Pancreas (tissue), 10 donors: ENCODE measurements at regions not wholly inside any gene's neighbourhood (a gene's known extent, or its start where the extent isn't known, plus 50 kb on each side); places are given as distances from the start of the nearest gene placed in this dataset.

Experiments used
- ATAC-seq, 4 donors: fragments of 200-7000 bp; cut with Tn5 transposase; one replicate each; pipeline versions ENCODE4 v1.8.0 to v1.9.1; 2020; ENCODE audit warnings: mild to moderate bottlenecking in 4 of 4, moderate library complexity in 4 of 4
- DNase-seq, 6 donors: peaks; one replicate each; pipeline ENCODE4 v3.0.0-alpha.2; 2020
- FAIRE-seq: peaks from 2 replicates; lab custom pipeline; 2012; peaks lifted over from hg19 to GRCh38; lab: Jason Lieb, UNC
- H3K27ac ChIP-seq, 4 donors: fragments of 200-600 bp; sonication (generic); 1 replicate in 3 of 4; 2 replicates in 1 of 4; pipeline versions ENCODE4 v1.5.0 to v1.8.0; 2020
- H3K27me3 ChIP-seq, 4 donors: fragments of 200-600 bp; one replicate each; pipeline ENCODE4 v1.8.0; 2021
- H3K36me3 ChIP-seq, 3 donors: fragments of 200-600 bp; sonication (generic) in 1 of 3; one replicate each; pipeline versions ENCODE4 v1.5.0 to v1.8.0; 2020 to 2021
- H3K4me1 ChIP-seq, 3 donors: fragments of 200-600 bp; one replicate each; pipeline ENCODE4 v1.8.0; 2021
- H3K4me3 ChIP-seq, 4 donors: fragments of 200-600 bp; sonication (generic) in 2 of 4; one replicate each; pipeline versions ENCODE4 v1.5.0 to v1.8.0; 2020 to 2021
- H3K9me3 ChIP-seq, 4 donors: fragments of 200-600 bp; one replicate each; pipeline ENCODE4 v1.8.0; 2021
- CTCF ChIP-seq, 4 donors: fragments of 200-600 bp; sonication (generic) in 3 of 4; IDR thresholded peaks; one replicate each; pipeline versions ENCODE4 v1.5.0 to v1.8.0; 2021; ENCODE audit warnings: antibody characterized with exemption in 4 of 4
- WGBS, 2 donors: extraction: QIAGEN DNeasy Blood & Tissue Kit; methylation state at CpG; one replicate each; pipeline ENCODE4 v1.1.7; 2013; 5-methylcytosine and 5-hydroxymethylcytosine counted together
- intact Hi-C, 3 donors: fragments of 100-400 bp; cut with DNase I; formaldehyde crosslinking; loops; one replicate each; pipeline versions ENCODE4 v1.11.1 to v1.14.2; 2022
- donor health status: healthy with polysubstance abuse.
- donor health status: DM: no; HTN: no; CAD: no; lungs with moderate emphysema.
- donor health status: DM: no; HTN: no; CAD: no.
- donor health status: control.
- donor health status: control.
- donor health status: Bipolar disorder and iron deficiency.
- donor health status: DM: yes; HTN: yes; CAD: no.
- donor health status: DM: no; HTN: no; CAD: no.
- donor health status: DM: no; HTN: no; CAD: no.
- donor health status: DM: yes; HTN: yes; CAD: no.

- H3K4me1 ChIP-seq: no peaks in the 10 kb centered on the region
- no peaks in the 10 kb centered on the region for H3K9me3 ChIP-seq
- FAIRE-seq (no peak), DNase-seq (no peak), ATAC-seq (no peak)
- H3K4me3 ChIP-seq: no peak overlapping the region
- TF ChIP-seq CTCF (IDR thresholded peaks at IDR 0.05): no peak
- H3K27me3 ChIP-seq: no peaks in the 10 kb centered on the region
- no peak overlapping the region for H3K27ac ChIP-seq
- H3K36me3 ChIP-seq: no peaks in the 10 kb centered on the region
- intact Hi-C loops: no loop called here
- WGBS, 2 donors: 63% methylated on average over 9 of the region's 9 CpGs
Observed at GRCh38 chr1:37332126-37332525, 142.3 kb upstream of the ZC3H12A start.

GRCh38 chr1:37338658-37339057 is 135.7 kb upstream of the ZC3H12A start:
- WGBS, 2 donors: 73 to 75% methylated on average over 2 of the region's 2 CpGs
- DNase-seq (no peak), ATAC-seq (peak in 1 of 4 donors; percentile 21), FAIRE-seq (no peak)
- H3K4me3 ChIP-seq: no peak overlapping the region
- no peaks in the 10 kb centered on the region for H3K27me3 ChIP-seq
- H3K4me1 ChIP-seq: no peaks in the 10 kb centered on the region
- no peak overlapping the region for H3K27ac ChIP-seq
- H3K9me3 ChIP-seq: no peaks in the 10 kb centered on the region
- TF ChIP-seq CTCF (IDR thresholded peaks at IDR 0.05): no peak
- intact Hi-C loops: no loop called here
- H3K36me3 ChIP-seq: no peaks in the 10 kb centered on the region

- H3K36me3 ChIP-seq: no peaks in the 10 kb centered on the region
- intact Hi-C loops: no loop called here
- no peak for FAIRE-seq
- no peaks in the 10 kb centered on the region for H3K27me3 ChIP-seq
- no peaks in the 10 kb centered on the region for H3K4me1 ChIP-seq
- ATAC-seq: no peak
- 30 to 34% methylated on average over 6 of the region's 6 CpGs for WGBS, 2 donors
- no peak for DNase-seq
- TF ChIP-seq CTCF (IDR thresholded peaks at IDR 0.05): no peak
- H3K9me3 ChIP-seq: no peaks in the 10 kb centered on the region
- no peak overlapping the region for H3K4me3 ChIP-seq
- no peak overlapping the region for H3K27ac ChIP-seq
Observed at GRCh38 chr1:37342736-37343135, 131.6 kb upstream of the ZC3H12A start.

GRCh38 chr1:37347104-37347649 is 127.2 kb upstream of the ZC3H12A start:
- intact Hi-C loops: no loop called here
- no peaks in the 10 kb centered on the region for H3K27me3 ChIP-seq
- no peak overlapping the region for H3K27ac ChIP-seq
- H3K4me1 ChIP-seq: no peaks in the 10 kb centered on the region
- no peaks in the 10 kb centered on the region for H3K9me3 ChIP-seq
- DNase-seq (no peak), ATAC-seq (peak in 2 of 4 donors; percentile 22 to 36), FAIRE-seq (no peak)
- WGBS, 2 donors: 74 to 75% methylated on average over 8 of the region's 8 CpGs
- no peak overlapping the region for H3K4me3 ChIP-seq
- no peak for TF ChIP-seq CTCF (IDR thresholded peaks at IDR 0.05)
- no peaks in the 10 kb centered on the region for H3K36me3 ChIP-seq

- FAIRE-seq (no peak), DNase-seq (no peak), ATAC-seq (no peak)
- no peaks in the 10 kb centered on the region for H3K9me3 ChIP-seq
- intact Hi-C loops: no loop called here
- H3K27ac ChIP-seq: no peak overlapping the region
- H3K4me3 ChIP-seq: no peak overlapping the region
- no peaks in the 10 kb centered on the region for H3K27me3 ChIP-seq
- 43 to 49% methylated on average over 6 of the region's 6 CpGs for WGBS, 2 donors
- TF ChIP-seq CTCF (IDR thresholded peaks at IDR 0.05): no peak
- H3K36me3 ChIP-seq: no peaks in the 10 kb centered on the region
- no peaks in the 10 kb centered on the region for H3K4me1 ChIP-seq
Observed at GRCh38 chr1:37353871-37354270, 120.5 kb upstream of the ZC3H12A start.
